GM12865 (cell line): ENCODE measurements at regions not wholly inside any gene's neighbourhood (a gene's known extent, or its start where the extent isn't known, plus 50 kb on each side); places are given as distances from the start of the nearest gene placed in this dataset.
"Not testable (repeated sequence)": the region's sequence is repeated elsewhere in the genome, so short reads cannot be mapped to it uniquely, and the experiment has no call there.

Experiments used
- DNase-seq: peaks from one replicate; pipeline ENCODE4 v3.0.0; 2010; ENCODE audit warnings: low read depth
- H3K4me3 ChIP-seq: 2 replicates; pipeline ENCODE4 v1.5.1; 2011; ENCODE audit warnings: mild to moderate bottlenecking, low read depth, low read length, control low read depth
- TF ChIP-seq, protein P1 (sequence below): IDR thresholded peaks from 2 replicates; pipeline ENCODE4 v1.5.1; 2011; ENCODE audit warnings: low read length, control low read depth, low read depth, inconsistent platforms; ENCODE audit not compliant: insufficient read depth; ENCODE audit errors: missing control alignments

DNA sequence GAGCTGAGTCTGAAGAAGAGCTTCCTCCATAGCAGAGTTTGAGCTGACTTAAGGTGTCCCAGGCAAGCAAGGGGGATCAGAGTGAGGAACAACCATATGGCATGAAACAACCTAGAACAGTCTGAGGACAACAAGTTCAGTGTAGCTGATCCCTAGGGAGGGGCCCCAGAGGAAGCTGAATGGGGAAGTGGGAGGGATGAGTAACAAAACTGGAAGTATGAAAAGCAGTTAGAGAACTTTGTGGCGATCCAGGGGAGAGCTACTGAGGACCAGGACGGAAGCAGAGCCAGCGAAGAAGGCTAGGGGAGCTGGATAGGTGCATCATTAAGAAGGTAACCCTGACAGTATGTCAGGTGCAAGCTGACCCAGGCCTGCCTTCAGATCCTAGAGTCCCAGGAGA, 580.8 kb downstream of the BNC2 start:
- peak; percentile 30 for DNase-seq
- H3K4me3 ChIP-seq, result no peak overlapping the region
- TF ChIP-seq, protein P1, sequence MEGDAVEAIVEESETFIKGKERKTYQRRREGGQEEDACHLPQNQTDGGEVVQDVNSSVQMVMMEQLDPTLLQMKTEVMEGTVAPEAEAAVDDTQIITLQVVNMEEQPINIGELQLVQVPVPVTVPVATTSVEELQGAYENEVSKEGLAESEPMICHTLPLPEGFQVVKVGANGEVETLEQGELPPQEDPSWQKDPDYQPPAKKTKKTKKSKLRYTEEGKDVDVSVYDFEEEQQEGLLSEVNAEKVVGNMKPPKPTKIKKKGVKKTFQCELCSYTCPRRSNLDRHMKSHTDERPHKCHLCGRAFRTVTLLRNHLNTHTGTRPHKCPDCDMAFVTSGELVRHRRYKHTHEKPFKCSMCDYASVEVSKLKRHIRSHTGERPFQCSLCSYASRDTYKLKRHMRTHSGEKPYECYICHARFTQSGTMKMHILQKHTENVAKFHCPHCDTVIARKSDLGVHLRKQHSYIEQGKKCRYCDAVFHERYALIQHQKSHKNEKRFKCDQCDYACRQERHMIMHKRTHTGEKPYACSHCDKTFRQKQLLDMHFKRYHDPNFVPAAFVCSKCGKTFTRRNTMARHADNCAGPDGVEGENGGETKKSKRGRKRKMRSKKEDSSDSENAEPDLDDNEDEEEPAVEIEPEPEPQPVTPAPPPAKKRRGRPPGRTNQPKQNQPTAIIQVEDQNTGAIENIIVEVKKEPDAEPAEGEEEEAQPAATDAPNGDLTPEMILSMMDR, result no peak

- no peak overlapping the region for H3K4me3 ChIP-seq
- peak; percentile 50 for DNase-seq
- TF ChIP-seq, protein P1, result peak; percentile 12
These were observed 580.3 kb downstream of the BNC2 start for GRCh38 chr9:16290169-16290568.

GRCh38 chr9:16291921-16292320, 578.5 kb downstream of the BNC2 start:
- no peak overlapping the region for H3K4me3 ChIP-seq
- TF ChIP-seq, protein P1, result no peak
- no peak for DNase-seq

DNA sequence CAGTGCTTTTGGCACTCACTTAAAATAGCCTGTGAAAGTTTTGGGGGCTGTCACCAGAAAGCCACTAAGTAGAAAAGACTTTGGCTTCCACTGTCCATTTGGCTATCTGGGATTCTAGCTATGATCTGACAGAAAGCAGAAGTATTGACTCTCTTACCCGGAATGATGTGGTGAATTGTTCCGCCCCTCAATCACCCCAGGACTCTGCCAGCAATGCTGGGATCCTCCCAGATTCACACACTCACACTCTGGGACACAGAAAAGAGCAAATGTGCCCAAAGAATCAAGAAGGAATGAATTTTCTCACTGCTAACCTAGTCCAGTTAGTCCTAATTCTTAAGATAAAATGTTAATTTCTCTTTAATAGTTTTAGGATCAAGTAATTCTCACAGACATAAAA, 576.9 kb downstream of the BNC2 start:
- DNase-seq, result no peak
- TF ChIP-seq, protein P1, result no peak
- no peak overlapping the region for H3K4me3 ChIP-seq

GRCh38 chr9:16294133-16294770, 576.2 kb downstream of the BNC2 start:
- no peak overlapping the region for H3K4me3 ChIP-seq
- TF ChIP-seq, protein P1, result no peak
- no peak for DNase-seq

GRCh38 chr9:16294940-16295339, 575.5 kb downstream of the BNC2 start:
- H3K4me3 ChIP-seq, DNase-seq: not testable (repeated sequence)

GRCh38 chr9:16299368-16299767, 571.1 kb downstream of the BNC2 start:
- not testable (repeated sequence) for DNase-seq, H3K4me3 ChIP-seq

DNA sequence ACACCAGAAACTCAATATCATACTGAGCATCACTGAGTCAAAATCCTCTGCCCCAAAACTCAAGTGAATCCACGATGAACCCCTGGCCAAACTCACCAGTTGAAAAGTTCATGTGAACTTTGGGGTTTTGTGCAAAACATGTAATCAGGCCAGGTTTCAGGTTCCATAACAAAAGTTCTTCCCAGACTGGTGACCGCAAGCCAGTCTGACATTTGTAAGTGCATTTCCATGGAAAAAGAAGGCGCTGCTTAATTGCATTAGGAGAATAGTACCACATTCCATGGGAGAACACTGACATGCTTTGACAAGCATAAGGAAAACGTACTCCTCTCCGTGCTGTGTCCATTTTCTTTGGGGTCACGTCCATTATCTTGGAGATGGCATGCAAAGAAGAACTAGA, 567.0 kb downstream of the BNC2 start:
- H3K4me3 ChIP-seq, result no peak overlapping the region
- DNase-seq, result no peak
- TF ChIP-seq, protein P1, result no peak
